ENCODE measurements at regions not wholly inside any gene's neighbourhood (a gene's known extent, or its start where the extent isn't known, plus 50 kb on each side); places are given as distances from the start of the nearest gene placed in this dataset.

- TF ChIP-seq CTCF (IDR thresholded peaks at IDR 0.05) (no peak), ZFX (IDR thresholded peaks at IDR 0.05; ENCODE audit: borderline replicate concordance) (no peak)
Observed at GRCh38 chr12:114152890-114153289, 186.8 kb upstream of the RBM19 start.

Measured in 22Rv1 (cell line).